Neural cell (in vitro differentiated cells): ENCODE measurements at regions not wholly inside any gene's neighbourhood (a gene's known extent, or its start where the extent isn't known, plus 50 kb on each side); places are given as distances from the start of the nearest gene placed in this dataset.

Experiments
- H2AFZ ChIP-seq: fragments of 200-600, 300-800 bp; sonication (generic), shearing (Covaris generic); 2 replicates; pipeline ENCODE4 v1.6.0; 2014; ENCODE audit warnings: low read depth, mild to moderate bottlenecking, antibody characterized with exemption, low read length, moderate library complexity
- H3F3A ChIP-seq: fragments of 200-600 bp; shearing (Covaris generic); 2 replicates; pipeline ENCODE4 v1.6.1; 2016; ENCODE audit warnings: mild to moderate bottlenecking, moderate library complexity, mixed read lengths, antibody characterized with exemption, low read length; ENCODE audit not compliant: insufficient read depth, poor library complexity, severe bottlenecking
- H3K27ac ChIP-seq: fragments of 200-600, 300-800 bp; sonication (generic), shearing (Covaris generic); 2 replicates; pipeline ENCODE4 v1.5.1; 2014; ENCODE audit warnings: mild to moderate bottlenecking, low read length, moderate library complexity
- H3K27me3 ChIP-seq: fragments of 300-800, 200-600 bp; sonication (generic), shearing (Covaris generic); 2 replicates; pipeline ENCODE4 v1.6.0; 2014; ENCODE audit warnings: mild to moderate bottlenecking, low read depth, low read length, moderate library complexity; ENCODE audit not compliant: insufficient read depth
- H3K36me3 ChIP-seq: fragments of 300-800, 200-600 bp; sonication (generic), shearing (Covaris generic); 2 replicates; pipeline ENCODE4 v1.5.1; 2014; ENCODE audit warnings: mild to moderate bottlenecking, antibody characterized with exemption, low read length, moderate library complexity; ENCODE audit not compliant: insufficient read depth
- H3K4me2 ChIP-seq: fragments of 300-800, 200-600 bp; sonication (generic), shearing (Covaris generic); 2 replicates; pipeline ENCODE4 v1.6.0; 2014; ENCODE audit warnings: mild to moderate bottlenecking, low read length
- H3K4me3 ChIP-seq: fragments of 300-800, 200-600 bp; sonication (generic), shearing (Covaris generic); 2 replicates; pipeline ENCODE4 v1.5.1; 2014; ENCODE audit warnings: mild to moderate bottlenecking, low read length, moderate library complexity
- H3K79me2 ChIP-seq: fragments of 200-600 bp; shearing (Covaris generic); replicated peaks from 2 replicates; pipeline ENCODE4 v1.6.0; 2014; ENCODE audit warnings: mild to moderate bottlenecking, low read length, moderate library complexity; ENCODE audit not compliant: insufficient read depth
- H3K9ac ChIP-seq: fragments of 300-800, 200-600 bp; sonication (generic), shearing (Covaris generic); 2 replicates; pipeline ENCODE4 v1.6.1; 2016; ENCODE audit warnings: mild to moderate bottlenecking, low read length, mixed read lengths
- H3K9me2 ChIP-seq: fragments of 200-600 bp; shearing (Covaris generic); 2 replicates; pipeline ENCODE4 v1.6.1; 2016; ENCODE audit warnings: mild to moderate bottlenecking, low read length, mixed read lengths; ENCODE audit not compliant: insufficient read depth
- H3K9me3 ChIP-seq: fragments of 200-600, 300-800 bp; sonication (generic), shearing (Covaris generic); 2 replicates; pipeline ENCODE4 v1.6.1; 2016; ENCODE audit warnings: mild to moderate bottlenecking, mixed run types, low read length, moderate library complexity, mixed read lengths
- H4K20me1 ChIP-seq: fragments of 200-600 bp; shearing (Covaris generic); 2 replicates; pipeline ENCODE4 v1.6.1; 2016; ENCODE audit warnings: mild to moderate bottlenecking, mixed run types; ENCODE audit not compliant: insufficient read depth
- EP300 ChIP-seq: fragments of 450-650 bp; conservative IDR thresholded peaks from 2 replicates; pipeline ENCODE4 v1.6.1; 2014; ENCODE audit warnings: antibody characterized with exemption, mild to moderate bottlenecking, moderate library complexity; ENCODE audit not compliant: poor library complexity, severe bottlenecking
- EZH2 ChIP-seq: fragments of 200-600, 300-800 bp; shearing (Covaris generic), sonication (generic); IDR thresholded peaks from 2 replicates; pipeline ENCODE4 v1.6.1; 2014; ENCODE audit warnings: antibody characterized with exemption, low read length, borderline replicate concordance, mild to moderate bottlenecking; ENCODE audit not compliant: insufficient read depth, poor library complexity, severe bottlenecking
- MXI1 ChIP-seq: fragments of 450-650 bp; conservative IDR thresholded peaks from 2 replicates; pipeline ENCODE4 v1.6.1; 2014; ENCODE audit warnings: antibody characterized with exemption, mild to moderate bottlenecking; ENCODE audit not compliant: poor library complexity, severe bottlenecking
- RAD21 ChIP-seq: fragments of 450-650 bp; conservative IDR thresholded peaks from 2 replicates; pipeline ENCODE4 v1.6.1; 2014; ENCODE audit warnings: antibody characterized with exemption, mild to moderate bottlenecking, moderate library complexity
- SMC3 ChIP-seq: fragments of 450-650 bp; conservative IDR thresholded peaks from 2 replicates; pipeline ENCODE4 v1.6.1; 2014; ENCODE audit warnings: antibody characterized with exemption, mild to moderate bottlenecking, moderate library complexity; ENCODE audit not compliant: poor library complexity
- TAF1 ChIP-seq: IDR thresholded peaks from 2 replicates; pipeline ENCODE4 v1.6.1; 2012; ENCODE audit warnings: low read depth
- TF ChIP-seq, protein P1 (sequence below): fragments of 450-650 bp; IDR thresholded peaks from 2 replicates; pipeline ENCODE4 v1.5.1; 2014; ENCODE audit warnings: antibody characterized with exemption, mild to moderate bottlenecking, moderate library complexity; ENCODE audit not compliant: poor library complexity, severe bottlenecking
- TF ChIP-seq, protein P2 (sequence below): IDR thresholded peaks from 2 replicates; pipeline ENCODE4 v1.6.1; 2012; ENCODE audit warnings: borderline replicate concordance

DNA sequence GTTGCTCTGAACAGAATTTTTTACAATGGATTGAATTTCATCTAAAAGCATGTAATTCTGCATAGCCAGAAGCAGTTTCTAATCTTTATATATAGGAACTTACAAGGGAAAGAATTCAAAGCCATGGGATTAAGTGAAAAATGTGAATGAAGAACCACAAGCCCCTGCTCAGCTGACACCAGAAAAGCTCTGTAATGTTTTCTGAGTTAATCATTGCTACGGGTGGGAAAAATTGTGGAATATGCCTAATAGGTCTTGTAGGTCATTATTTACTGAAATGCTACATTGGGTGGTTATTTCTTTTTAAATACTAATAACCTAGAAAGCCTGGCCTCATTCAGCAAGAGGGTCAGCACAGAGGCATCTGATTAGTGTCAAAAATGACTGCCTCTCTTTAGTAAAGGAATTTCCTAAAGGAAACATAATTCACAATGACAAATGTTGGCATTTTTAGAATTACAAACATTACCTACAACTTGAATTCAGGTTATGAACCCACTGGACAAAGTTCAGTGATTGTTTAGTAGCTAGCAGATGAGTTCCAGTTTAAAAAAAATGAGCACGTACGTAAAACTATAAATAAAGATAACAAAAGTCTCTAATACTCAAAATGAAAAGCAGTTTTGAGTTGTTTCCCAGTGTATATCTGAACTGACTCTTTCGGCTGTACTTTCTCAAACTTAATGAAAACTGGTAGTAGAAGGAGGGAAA, 75.3 kb downstream of the BMP4 start:
- no peak overlapping the region for H3K27ac ChIP-seq
- H3K9ac ChIP-seq: no peak overlapping the region
- H3K79me2 ChIP-seq: no peaks in the 10 kb centered on the region
- no peak overlapping the region for H2AFZ ChIP-seq
- H3K4me2 ChIP-seq: no peak overlapping the region
- H3F3A ChIP-seq: no peaks in the 10 kb centered on the region
- TF ChIP-seq, protein P1, sequence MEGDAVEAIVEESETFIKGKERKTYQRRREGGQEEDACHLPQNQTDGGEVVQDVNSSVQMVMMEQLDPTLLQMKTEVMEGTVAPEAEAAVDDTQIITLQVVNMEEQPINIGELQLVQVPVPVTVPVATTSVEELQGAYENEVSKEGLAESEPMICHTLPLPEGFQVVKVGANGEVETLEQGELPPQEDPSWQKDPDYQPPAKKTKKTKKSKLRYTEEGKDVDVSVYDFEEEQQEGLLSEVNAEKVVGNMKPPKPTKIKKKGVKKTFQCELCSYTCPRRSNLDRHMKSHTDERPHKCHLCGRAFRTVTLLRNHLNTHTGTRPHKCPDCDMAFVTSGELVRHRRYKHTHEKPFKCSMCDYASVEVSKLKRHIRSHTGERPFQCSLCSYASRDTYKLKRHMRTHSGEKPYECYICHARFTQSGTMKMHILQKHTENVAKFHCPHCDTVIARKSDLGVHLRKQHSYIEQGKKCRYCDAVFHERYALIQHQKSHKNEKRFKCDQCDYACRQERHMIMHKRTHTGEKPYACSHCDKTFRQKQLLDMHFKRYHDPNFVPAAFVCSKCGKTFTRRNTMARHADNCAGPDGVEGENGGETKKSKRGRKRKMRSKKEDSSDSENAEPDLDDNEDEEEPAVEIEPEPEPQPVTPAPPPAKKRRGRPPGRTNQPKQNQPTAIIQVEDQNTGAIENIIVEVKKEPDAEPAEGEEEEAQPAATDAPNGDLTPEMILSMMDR: no peak
- TF ChIP-seq TAF1 (no peak), MXI1 (no peak), RAD21 (no peak)
- H3K9me3 ChIP-seq: no peaks in the 10 kb centered on the region
- H4K20me1 ChIP-seq: no peaks in the 10 kb centered on the region
- no peaks in the 10 kb centered on the region for H3K27me3 ChIP-seq
- no peaks in the 10 kb centered on the region for H3K9me2 ChIP-seq
- H3K4me3 ChIP-seq: no peak overlapping the region
- H3K36me3 ChIP-seq: no peaks in the 10 kb centered on the region

DNA sequence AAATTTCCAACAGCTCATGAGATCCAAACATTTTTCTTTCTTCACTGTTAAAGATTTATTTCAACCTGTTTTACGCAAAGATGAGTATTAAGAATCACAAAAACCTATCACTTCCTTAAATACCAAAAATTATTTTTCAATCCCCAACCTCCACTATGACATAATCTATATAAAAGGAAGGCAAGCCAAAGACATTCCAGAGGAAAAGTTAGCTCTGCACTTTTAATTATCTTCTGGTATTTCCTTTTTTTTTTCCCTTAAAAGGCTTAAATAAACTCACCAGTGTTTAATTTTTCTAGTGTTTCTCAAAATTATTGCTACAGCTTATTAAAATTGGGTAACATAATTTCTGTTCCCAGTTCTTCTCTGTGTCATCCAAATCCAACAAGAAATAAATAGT, 75.9 kb downstream of the BMP4 start:
- H3K9me3 ChIP-seq: no peaks in the 10 kb centered on the region
- no peaks in the 10 kb centered on the region for H3K27me3 ChIP-seq
- H3K4me2 ChIP-seq: no peak overlapping the region
- no peaks in the 10 kb centered on the region for H3K9me2 ChIP-seq
- no peaks in the 10 kb centered on the region for H3K79me2 ChIP-seq
- no peak for TF ChIP-seq SMC3
- no peak for TF ChIP-seq TAF1
- no peak for TF ChIP-seq MXI1
- TF ChIP-seq RAD21: no peak
- TF ChIP-seq EZH2: no peak
- TF ChIP-seq EP300: no peak
- TF ChIP-seq, protein P1: no peak
- TF ChIP-seq, protein P2, sequence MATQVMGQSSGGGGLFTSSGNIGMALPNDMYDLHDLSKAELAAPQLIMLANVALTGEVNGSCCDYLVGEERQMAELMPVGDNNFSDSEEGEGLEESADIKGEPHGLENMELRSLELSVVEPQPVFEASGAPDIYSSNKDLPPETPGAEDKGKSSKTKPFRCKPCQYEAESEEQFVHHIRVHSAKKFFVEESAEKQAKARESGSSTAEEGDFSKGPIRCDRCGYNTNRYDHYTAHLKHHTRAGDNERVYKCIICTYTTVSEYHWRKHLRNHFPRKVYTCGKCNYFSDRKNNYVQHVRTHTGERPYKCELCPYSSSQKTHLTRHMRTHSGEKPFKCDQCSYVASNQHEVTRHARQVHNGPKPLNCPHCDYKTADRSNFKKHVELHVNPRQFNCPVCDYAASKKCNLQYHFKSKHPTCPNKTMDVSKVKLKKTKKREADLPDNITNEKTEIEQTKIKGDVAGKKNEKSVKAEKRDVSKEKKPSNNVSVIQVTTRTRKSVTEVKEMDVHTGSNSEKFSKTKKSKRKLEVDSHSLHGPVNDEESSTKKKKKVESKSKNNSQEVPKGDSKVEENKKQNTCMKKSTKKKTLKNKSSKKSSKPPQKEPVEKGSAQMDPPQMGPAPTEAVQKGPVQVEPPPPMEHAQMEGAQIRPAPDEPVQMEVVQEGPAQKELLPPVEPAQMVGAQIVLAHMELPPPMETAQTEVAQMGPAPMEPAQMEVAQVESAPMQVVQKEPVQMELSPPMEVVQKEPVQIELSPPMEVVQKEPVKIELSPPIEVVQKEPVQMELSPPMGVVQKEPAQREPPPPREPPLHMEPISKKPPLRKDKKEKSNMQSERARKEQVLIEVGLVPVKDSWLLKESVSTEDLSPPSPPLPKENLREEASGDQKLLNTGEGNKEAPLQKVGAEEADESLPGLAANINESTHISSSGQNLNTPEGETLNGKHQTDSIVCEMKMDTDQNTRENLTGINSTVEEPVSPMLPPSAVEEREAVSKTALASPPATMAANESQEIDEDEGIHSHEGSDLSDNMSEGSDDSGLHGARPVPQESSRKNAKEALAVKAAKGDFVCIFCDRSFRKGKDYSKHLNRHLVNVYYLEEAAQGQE: no peak
- no peaks in the 10 kb centered on the region for H4K20me1 ChIP-seq
- H2AFZ ChIP-seq: no peak overlapping the region
- no peak overlapping the region for H3K9ac ChIP-seq
- H3F3A ChIP-seq: no peaks in the 10 kb centered on the region
- no peak overlapping the region for H3K27ac ChIP-seq
- no peak overlapping the region for H3K4me3 ChIP-seq
- H3K36me3 ChIP-seq: no peaks in the 10 kb centered on the region
